ENCODE measurements at regions not wholly inside any gene's neighbourhood (a gene's known extent, or its start where the extent isn't known, plus 50 kb on each side); places are given as distances from the start of the nearest gene placed in this dataset.

DNA sequence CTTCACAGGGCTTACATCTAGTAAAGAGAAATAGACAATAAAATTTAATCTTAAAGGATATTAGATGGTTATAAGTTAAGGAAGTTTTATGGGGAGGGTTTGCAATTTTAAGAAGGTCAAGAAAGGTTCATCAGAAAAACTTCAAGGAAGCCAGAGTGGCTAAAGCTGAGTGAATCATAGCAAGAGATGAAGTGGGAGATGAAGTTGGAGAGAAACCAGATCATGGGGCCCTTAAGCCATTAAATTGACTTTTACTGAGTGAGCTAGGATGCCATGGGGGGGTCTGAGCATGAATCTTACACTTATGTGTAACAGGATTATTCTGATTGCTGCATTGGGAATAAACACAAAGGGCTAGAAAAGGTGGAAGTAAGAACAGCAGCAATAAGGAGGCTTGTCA lies 189.2 kb downstream of the LRIG3 start:
- TF ChIP-seq, protein P1, sequence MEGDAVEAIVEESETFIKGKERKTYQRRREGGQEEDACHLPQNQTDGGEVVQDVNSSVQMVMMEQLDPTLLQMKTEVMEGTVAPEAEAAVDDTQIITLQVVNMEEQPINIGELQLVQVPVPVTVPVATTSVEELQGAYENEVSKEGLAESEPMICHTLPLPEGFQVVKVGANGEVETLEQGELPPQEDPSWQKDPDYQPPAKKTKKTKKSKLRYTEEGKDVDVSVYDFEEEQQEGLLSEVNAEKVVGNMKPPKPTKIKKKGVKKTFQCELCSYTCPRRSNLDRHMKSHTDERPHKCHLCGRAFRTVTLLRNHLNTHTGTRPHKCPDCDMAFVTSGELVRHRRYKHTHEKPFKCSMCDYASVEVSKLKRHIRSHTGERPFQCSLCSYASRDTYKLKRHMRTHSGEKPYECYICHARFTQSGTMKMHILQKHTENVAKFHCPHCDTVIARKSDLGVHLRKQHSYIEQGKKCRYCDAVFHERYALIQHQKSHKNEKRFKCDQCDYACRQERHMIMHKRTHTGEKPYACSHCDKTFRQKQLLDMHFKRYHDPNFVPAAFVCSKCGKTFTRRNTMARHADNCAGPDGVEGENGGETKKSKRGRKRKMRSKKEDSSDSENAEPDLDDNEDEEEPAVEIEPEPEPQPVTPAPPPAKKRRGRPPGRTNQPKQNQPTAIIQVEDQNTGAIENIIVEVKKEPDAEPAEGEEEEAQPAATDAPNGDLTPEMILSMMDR (IDR thresholded peaks at IDR 0.05): no peak
- Mint-ChIP-seq H3K36me3 (no peaks in the 10 kb centered on the region), H3K4me1 (no peaks in the 10 kb centered on the region), H3K4me3 (no peak overlapping the region), H3K9me3 (peaks cover 0 to 4% (median 0%) of the 10 kb centered on the region in 7 donors), H3K27ac (no peak overlapping the region), H3K27me3 (ENCODE audit: low read depth in 3 of 3) (peaks cover 0 to 2% (median 0%) of the 10 kb centered on the region in 3 donors)
- Histone ChIP-seq H3K9me3 (replicated peaks in 1 of 2; ENCODE audit: control insufficient read depth in 1 of 2, insufficient read depth in 1 of 2, low read length in 2 of 2) (no peaks in the 10 kb centered on the region), H3K79me2 (ENCODE audit: insufficient read depth, low read length) (no peaks in the 10 kb centered on the region), H3K4me3 (replicated peaks in 1 of 3; ENCODE audit: low read depth in 2 of 3, low read length in 3 of 3) (no peak overlapping the region), H3K27me3 (ENCODE audit: control insufficient read depth in 2 of 2, insufficient read depth in 2 of 2, low read length in 2 of 2) (no peaks in the 10 kb centered on the region), H4K20me1 (ENCODE audit: insufficient read depth, low read length) (no peaks in the 10 kb centered on the region), H3K9ac (ENCODE audit: insufficient read depth, low read length, poor library complexity, severe bottlenecking) (no peak overlapping the region), H3K4me2 (replicated peaks; ENCODE audit: extremely low read depth, low read length, poor library complexity, severe bottlenecking) (no peak overlapping the region), H2AFZ (ENCODE audit: insufficient read depth, low read depth, low read length, poor library complexity, severe bottlenecking) (no peak overlapping the region), H3K36me3 (replicated peaks in 1 of 2; ENCODE audit: control insufficient read depth in 1 of 2, insufficient read depth in 2 of 2, low read length in 2 of 2) (no peaks in the 10 kb centered on the region), H3K4me1 (ENCODE audit: control insufficient read depth in 1 of 2, insufficient read depth in 2 of 2, low read length in 2 of 2) (no peaks in the 10 kb centered on the region), H3K27ac (ENCODE audit: low read depth in 1 of 2, low read length in 2 of 2) (no peak overlapping the region)
- DNase-seq: no peak
- intact Hi-C loops (cut with micrococcal nuclease): no loop called here

DNA sequence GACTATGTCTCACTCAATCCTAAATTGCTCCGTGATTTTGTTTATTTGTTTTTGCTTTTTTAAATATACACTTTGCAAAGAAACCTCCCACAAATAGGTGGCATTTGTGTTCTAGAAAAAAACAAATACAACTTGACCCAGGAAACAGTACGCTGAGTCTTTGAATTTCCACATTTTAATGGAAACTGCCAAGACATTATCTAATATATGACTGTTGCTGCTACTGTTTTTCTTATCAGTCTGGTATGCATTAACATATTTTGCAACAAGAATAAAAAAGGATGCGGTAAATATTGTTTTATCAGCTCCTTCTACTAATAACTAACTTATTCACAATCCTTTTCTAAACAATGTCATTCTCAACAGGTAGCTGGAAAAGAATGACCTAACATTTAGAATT lies 187.4 kb downstream of the LRIG3 start:
- intact Hi-C loops (cut with micrococcal nuclease): no loop called here
- H3K4me2 ChIP-seq (replicated peaks; ENCODE audit: extremely low read depth, low read length, poor library complexity, severe bottlenecking): no peak overlapping the region
- no peaks in the 10 kb centered on the region for H3K36me3 ChIP-seq (replicated peaks in 1 of 2; ENCODE audit: control insufficient read depth in 1 of 2, insufficient read depth in 2 of 2, low read length in 2 of 2)
- H3K27me3 ChIP-seq (ENCODE audit: control insufficient read depth in 2 of 2, insufficient read depth in 2 of 2, low read length in 2 of 2): no peaks in the 10 kb centered on the region
- H2AFZ ChIP-seq (ENCODE audit: insufficient read depth, low read depth, low read length, poor library complexity, severe bottlenecking): no peak overlapping the region
- Mint-ChIP-seq H3K36me3 (no peaks in the 10 kb centered on the region), H3K9me3 (peaks cover 0 to 4% (median 0%) of the 10 kb centered on the region in 7 donors), H3K4me3 (no peak overlapping the region), H3K27ac (no peak overlapping the region), H3K4me1 (no peaks in the 10 kb centered on the region), H3K27me3 (ENCODE audit: low read depth in 3 of 3) (peaks cover 0 to 2% (median 0%) of the 10 kb centered on the region in 3 donors)
- DNase-seq: no peak
- H3K9ac ChIP-seq (ENCODE audit: insufficient read depth, low read length, poor library complexity, severe bottlenecking): no peak overlapping the region
- no CpG with 5 or more reads among the region's 3 CpGs for WGBS (ENCODE audit: insufficient coverage)
- no peaks in the 10 kb centered on the region for H4K20me1 ChIP-seq (ENCODE audit: insufficient read depth, low read length)
- H3K4me1 ChIP-seq (ENCODE audit: control insufficient read depth in 1 of 2, insufficient read depth in 2 of 2, low read length in 2 of 2): no peaks in the 10 kb centered on the region
- H3K27ac ChIP-seq (ENCODE audit: low read depth in 1 of 2, low read length in 2 of 2): no peak overlapping the region
- no peaks in the 10 kb centered on the region for H3K9me3 ChIP-seq (replicated peaks in 1 of 2; ENCODE audit: control insufficient read depth in 1 of 2, insufficient read depth in 1 of 2, low read length in 2 of 2)
- H3K79me2 ChIP-seq (ENCODE audit: insufficient read depth, low read length): no peaks in the 10 kb centered on the region
- TF ChIP-seq, protein P1 (IDR thresholded peaks at IDR 0.05): no peak
- H3K4me3 ChIP-seq (replicated peaks in 1 of 3; ENCODE audit: low read depth in 2 of 3, low read length in 3 of 3): no peak overlapping the region

All from CD14-positive monocyte (primary cell).